Glutamatergic neuron (in vitro differentiated cells): ENCODE measurements at regions not wholly inside any gene's neighbourhood (a gene's known extent, or its start where the extent isn't known, plus 50 kb on each side); places are given as distances from the start of the nearest gene placed in this dataset.

Source experiments
- DNase-seq: peaks from one replicate; pipeline ENCODE4 v3.0.0; 2022
- H3K27ac Mint-ChIP-seq: one replicate; pipeline ENCODE4 v1.8.0; 2020; ENCODE audit warnings: mild to moderate bottlenecking, mixed read lengths, inconsistent platforms; ENCODE audit not compliant: unreplicated experiment
- H3K27me3 Mint-ChIP-seq: one replicate; pipeline ENCODE4 v1.8.0; 2020; ENCODE audit warnings: mild to moderate bottlenecking, moderate library complexity, mixed read lengths, inconsistent platforms; ENCODE audit not compliant: unreplicated experiment
- H3K36me3 Mint-ChIP-seq: one replicate; pipeline ENCODE4 v1.8.0; 2020; ENCODE audit warnings: mild to moderate bottlenecking, mixed read lengths, inconsistent platforms; ENCODE audit not compliant: unreplicated experiment
- H3K4me1 Mint-ChIP-seq: one replicate; pipeline ENCODE4 v1.8.0; 2020; ENCODE audit warnings: mild to moderate bottlenecking, low read depth, mixed read lengths, inconsistent platforms; ENCODE audit not compliant: unreplicated experiment
- H3K4me3 Mint-ChIP-seq: one replicate; pipeline ENCODE4 v1.8.0; 2020; ENCODE audit warnings: mild to moderate bottlenecking, mixed read lengths, inconsistent platforms; ENCODE audit not compliant: unreplicated experiment
- H3K9me3 Mint-ChIP-seq: one replicate; pipeline ENCODE4 v1.8.0; 2020; ENCODE audit warnings: mild to moderate bottlenecking, moderate library complexity, mixed read lengths, inconsistent platforms; ENCODE audit not compliant: unreplicated experiment
- CTCF ChIP-seq: fragments of 200-600 bp; sonication (generic); IDR thresholded peaks from one replicate; pipeline ENCODE4 v1.5.0; 2021; ENCODE audit not compliant: partially characterized antibody, unreplicated experiment

GRCh38 chr3:29171043-29171990 is 109.6 kb upstream of the RBMS3 start:
- no peak for TF ChIP-seq CTCF
- Mint-ChIP-seq H3K27ac (no peak overlapping the region), H3K4me3 (no peak overlapping the region)

GRCh38 chr3:29176501-29176900 is 104.4 kb upstream of the RBMS3 start:
- Mint-ChIP-seq H3K27me3 (peaks cover 3% of the 10 kb centered on the region), H3K4me1 (peaks cover 5% of the 10 kb centered on the region), H3K27ac (peak overlapping the region; percentile 66)

More at GRCh38 chr3:29171043-29171990, 109.6 kb upstream of the RBMS3 start:
- peaks cover under 1% of the 10 kb centered on the region for H3K9me3 Mint-ChIP-seq
- H3K4me1 Mint-ChIP-seq: peaks cover under 1% of the 10 kb centered on the region
- no peak for DNase-seq
- peaks cover under 1% of the 10 kb centered on the region for H3K27me3 Mint-ChIP-seq
- no peaks in the 10 kb centered on the region for H3K36me3 Mint-ChIP-seq

GRCh38 chr3:29178809-29179793 is 101.8 kb upstream of the RBMS3 start:
- Mint-ChIP-seq H3K27ac (no peak overlapping the region), H3K4me3 (no peak overlapping the region), H3K27me3 (peaks cover 3% of the 10 kb centered on the region), H3K9me3 (peaks cover 2% of the 10 kb centered on the region), H3K4me1 (peaks cover 5% of the 10 kb centered on the region), H3K36me3 (no peaks in the 10 kb centered on the region)
- no peak for TF ChIP-seq CTCF
- no peak for DNase-seq

More at GRCh38 chr3:29176501-29176900, 104.4 kb upstream of the RBMS3 start:
- Mint-ChIP-seq H3K36me3 (no peaks in the 10 kb centered on the region), H3K4me3 (no peak overlapping the region), H3K9me3 (peaks cover 2% of the 10 kb centered on the region)
- no peak for TF ChIP-seq CTCF
- DNase-seq: no peak

GRCh38 chr3:29181149-29181780 is 99.6 kb upstream of the RBMS3 start:
- H3K36me3 Mint-ChIP-seq: no peaks in the 10 kb centered on the region
- peaks cover 3% of the 10 kb centered on the region for H3K27me3 Mint-ChIP-seq
- no peak for DNase-seq
- no peak overlapping the region for H3K27ac Mint-ChIP-seq
- H3K9me3 Mint-ChIP-seq: peaks cover 2% of the 10 kb centered on the region
- peaks cover 5% of the 10 kb centered on the region for H3K4me1 Mint-ChIP-seq
- H3K4me3 Mint-ChIP-seq: no peak overlapping the region
- no peak for TF ChIP-seq CTCF
